ENCODE measurements at regions not wholly inside any gene's neighbourhood (a gene's known extent, or its start where the extent isn't known, plus 50 kb on each side); places are given as distances from the start of the nearest gene placed in this dataset.

- H3K9me3 ChIP-seq (ENCODE audit: control insufficient read depth, insufficient read depth, low read depth, low read length): no peaks in the 10 kb centered on the region
- ChIA-PET CTCF (no interaction called here), POLR2A (no interaction called here)
- H3K4me3 ChIP-seq (ENCODE audit: low read depth, low read length): no peak overlapping the region
- no peaks in the 10 kb centered on the region for H3K36me3 ChIP-seq (ENCODE audit: control insufficient read depth in 2 of 2, insufficient read depth in 1 of 2, low read length in 2 of 2)
- TF ChIP-seq MYNN (tag by site-specific recombination; IDR thresholded peaks at IDR 0.05; ENCODE audit: borderline replicate concordance) (no peak), ZNF501 (tag by site-specific recombination; IDR thresholded peaks at IDR 0.05) (no peak), ZNF626 (tag by site-specific recombination; IDR thresholded peaks at IDR 0.05) (no peak), ZNF324 (tag by site-specific recombination; IDR thresholded peaks at IDR 0.05) (no peak), EGR2 (tag by site-specific recombination; IDR thresholded peaks at IDR 0.05; ENCODE audit: low read depth) (no peak), ZNF624 (tag by site-specific recombination; IDR thresholded peaks at IDR 0.05) (no peak), ZNF791 (tag by site-specific recombination; IDR thresholded peaks at IDR 0.05) (no peak), ZBTB10 (tag by site-specific recombination; IDR thresholded peaks at IDR 0.05) (no peak), ZNF114 (tag by site-specific recombination; IDR thresholded peaks at IDR 0.05) (no peak), ZNF580 (tag by site-specific recombination; IDR thresholded peaks at IDR 0.05) (no peak), ZNF19 (tag by site-specific recombination; IDR thresholded peaks at IDR 0.05; ENCODE audit: low read depth) (no peak), KLF8 (tag by site-specific recombination; IDR thresholded peaks at IDR 0.05) (no peak), ZNF169 (tag by site-specific recombination; IDR thresholded peaks at IDR 0.05) (no peak)
- peaks cover 8% of the 10 kb centered on the region for H3K4me1 ChIP-seq (ENCODE audit: control insufficient read depth, insufficient read depth, low read length)
- H3K27ac ChIP-seq (ENCODE audit: extremely low read depth, low read depth, low read length): no peak overlapping the region
Measured at GRCh38 chr2:121943285-121943684, 187.8 kb downstream of the TSN start.

GRCh38 chr2:121944072-121944831, 188.8 kb downstream of the TSN start:
- peaks cover 8% of the 10 kb centered on the region for H3K4me1 ChIP-seq (ENCODE audit: control insufficient read depth, insufficient read depth, low read length)
- H3K9me3 ChIP-seq (ENCODE audit: control insufficient read depth, insufficient read depth, low read depth, low read length): no peaks in the 10 kb centered on the region
- H3K27ac ChIP-seq (ENCODE audit: extremely low read depth, low read depth, low read length): no peak overlapping the region
- no peak overlapping the region for H3K4me3 ChIP-seq (ENCODE audit: low read depth, low read length)
- peak; percentile 8 for TF ChIP-seq ZNF510 (tag by site-specific recombination; IDR thresholded peaks at IDR 0.05; ENCODE audit: insufficient replicate concordance)
- no peak for TF ChIP-seq KLF17 (tag by site-specific recombination; IDR thresholded peaks at IDR 0.05)
- no peak for TF ChIP-seq KLF1 (tag by site-specific recombination; IDR thresholded peaks at IDR 0.05)
- TF ChIP-seq TSHZ1 (tag by site-specific recombination; IDR thresholded peaks at IDR 0.05; ENCODE audit: borderline replicate concordance): no peak
- no peaks in the 10 kb centered on the region for H3K36me3 ChIP-seq (ENCODE audit: control insufficient read depth in 2 of 2, insufficient read depth in 1 of 2, low read length in 2 of 2)
- CTCF ChIA-PET: no interaction called here
- POLR2A ChIA-PET: no interaction called here
